AG10803 (cell line): ENCODE measurements at regions not wholly inside any gene's neighbourhood (a gene's known extent, or its start where the extent isn't known, plus 50 kb on each side); places are given as distances from the start of the nearest gene placed in this dataset.

Source experiments
- DNase-seq: peaks from one replicate; pipeline ENCODE4 v3.0.0; 2010; ENCODE audit warnings: low read depth
- H3K4me3 ChIP-seq: 2 replicates; pipeline ENCODE4 v1.5.1; 2011; ENCODE audit warnings: mild to moderate bottlenecking, low read length, control low read depth
- TF ChIP-seq, protein P1 (sequence below): conservative IDR thresholded peaks from 2 replicates; pipeline ENCODE4 v1.5.1; 2011; ENCODE audit warnings: mild to moderate bottlenecking, low read length, control low read depth, inconsistent platforms

DNA sequence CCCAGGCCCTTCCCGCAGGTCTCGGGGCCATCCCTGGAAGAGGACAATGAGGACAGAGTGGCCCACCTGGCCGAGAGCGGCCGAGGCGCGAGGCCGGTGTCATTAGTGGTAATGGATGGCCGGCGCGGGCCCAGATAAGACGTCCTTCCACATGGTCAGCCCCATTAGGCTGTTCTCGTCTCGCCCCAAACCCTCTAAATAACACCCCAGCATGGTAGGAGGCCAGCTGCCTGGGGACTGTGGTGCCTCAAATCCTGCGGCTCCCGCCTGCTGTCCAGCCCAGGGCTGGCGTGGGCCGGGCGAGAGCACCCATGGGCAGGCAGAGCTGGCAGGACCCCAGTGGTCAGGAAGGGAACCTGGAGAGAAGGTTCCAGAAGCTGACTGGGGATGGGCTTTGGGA is 121.7 kb downstream of the FAM53A start:
- DNase-seq, result no peak
- no peak overlapping the region for H3K4me3 ChIP-seq
- TF ChIP-seq, protein P1, sequence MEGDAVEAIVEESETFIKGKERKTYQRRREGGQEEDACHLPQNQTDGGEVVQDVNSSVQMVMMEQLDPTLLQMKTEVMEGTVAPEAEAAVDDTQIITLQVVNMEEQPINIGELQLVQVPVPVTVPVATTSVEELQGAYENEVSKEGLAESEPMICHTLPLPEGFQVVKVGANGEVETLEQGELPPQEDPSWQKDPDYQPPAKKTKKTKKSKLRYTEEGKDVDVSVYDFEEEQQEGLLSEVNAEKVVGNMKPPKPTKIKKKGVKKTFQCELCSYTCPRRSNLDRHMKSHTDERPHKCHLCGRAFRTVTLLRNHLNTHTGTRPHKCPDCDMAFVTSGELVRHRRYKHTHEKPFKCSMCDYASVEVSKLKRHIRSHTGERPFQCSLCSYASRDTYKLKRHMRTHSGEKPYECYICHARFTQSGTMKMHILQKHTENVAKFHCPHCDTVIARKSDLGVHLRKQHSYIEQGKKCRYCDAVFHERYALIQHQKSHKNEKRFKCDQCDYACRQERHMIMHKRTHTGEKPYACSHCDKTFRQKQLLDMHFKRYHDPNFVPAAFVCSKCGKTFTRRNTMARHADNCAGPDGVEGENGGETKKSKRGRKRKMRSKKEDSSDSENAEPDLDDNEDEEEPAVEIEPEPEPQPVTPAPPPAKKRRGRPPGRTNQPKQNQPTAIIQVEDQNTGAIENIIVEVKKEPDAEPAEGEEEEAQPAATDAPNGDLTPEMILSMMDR, result no peak

DNA sequence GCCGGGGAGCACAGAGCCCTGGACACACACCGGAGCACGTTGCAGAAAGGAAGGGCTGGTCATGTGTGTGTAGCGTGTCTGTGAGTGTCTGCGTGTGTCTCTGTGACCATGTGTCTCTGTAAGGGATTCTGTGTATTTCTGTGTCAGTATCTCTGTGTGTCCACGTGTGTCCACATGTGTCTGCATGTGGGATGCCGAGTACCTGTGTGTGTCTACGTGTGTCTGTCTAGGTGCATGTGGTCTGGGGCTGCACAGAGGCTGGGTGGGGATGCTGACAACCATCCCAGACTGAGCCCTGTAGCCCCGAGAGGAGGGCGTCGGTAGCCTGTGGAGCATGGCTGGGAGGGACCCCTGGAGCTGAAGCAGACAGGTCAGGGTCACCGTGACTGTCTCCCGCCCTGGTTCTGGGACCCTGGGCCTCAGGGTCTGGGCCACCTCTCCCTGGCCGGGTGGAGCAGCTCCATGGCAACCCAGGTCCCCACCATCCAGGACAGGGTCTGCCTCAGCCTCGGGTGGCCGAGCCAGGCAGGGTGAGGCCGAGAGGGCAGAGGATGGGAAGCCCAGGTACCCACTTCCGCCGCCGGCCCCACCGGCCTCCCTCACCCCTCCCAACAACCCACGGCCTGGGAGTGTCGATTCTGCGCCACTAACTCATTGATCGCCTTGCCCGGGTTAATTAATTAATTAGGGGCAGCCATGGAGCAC is 122.7 kb downstream of the FAM53A start:
- DNase-seq, result no peak
- TF ChIP-seq, protein P1, result no peak
- H3K4me3 ChIP-seq, result no peak overlapping the region

DNA sequence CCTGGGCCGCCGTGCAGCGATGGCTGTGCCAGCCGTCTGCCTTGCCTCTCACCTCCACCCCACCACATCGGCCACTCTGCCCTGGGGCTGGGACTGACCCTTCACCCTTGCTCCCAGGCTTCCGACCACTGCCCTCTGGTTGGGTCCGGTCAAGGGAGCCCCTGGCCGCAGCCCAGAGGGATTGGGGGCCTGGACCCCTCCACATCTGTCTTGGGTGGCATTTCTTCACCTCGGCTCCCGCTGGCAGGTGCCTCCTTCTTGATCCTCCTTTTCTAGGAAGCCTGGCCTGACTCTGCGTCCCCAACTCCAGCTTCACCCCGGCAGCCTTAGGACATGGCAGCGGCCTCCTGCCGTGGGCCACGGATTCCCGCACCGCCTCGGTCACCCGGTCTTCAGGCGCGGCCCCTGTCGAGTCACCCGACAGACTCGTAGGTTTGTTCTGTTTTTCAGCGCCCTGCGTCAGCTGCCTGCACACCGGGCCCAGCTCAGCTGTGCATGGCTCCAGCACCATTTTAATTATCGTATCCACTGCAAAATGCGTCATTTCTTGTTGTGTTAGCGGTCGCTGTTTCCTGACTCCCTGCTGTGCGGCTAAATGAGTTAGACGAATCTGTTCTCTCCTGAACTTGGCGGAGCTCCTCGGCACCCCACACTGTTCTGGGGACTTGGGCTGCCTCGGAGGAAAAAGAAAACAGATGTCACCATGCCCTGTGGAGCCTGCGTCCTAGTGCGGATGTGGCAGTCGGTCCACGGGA is 124.0 kb downstream of the FAM53A start:
- DNase-seq, result no peak
- H3K4me3 ChIP-seq, result no peak overlapping the region
- TF ChIP-seq, protein P1, result no peak

DNA sequence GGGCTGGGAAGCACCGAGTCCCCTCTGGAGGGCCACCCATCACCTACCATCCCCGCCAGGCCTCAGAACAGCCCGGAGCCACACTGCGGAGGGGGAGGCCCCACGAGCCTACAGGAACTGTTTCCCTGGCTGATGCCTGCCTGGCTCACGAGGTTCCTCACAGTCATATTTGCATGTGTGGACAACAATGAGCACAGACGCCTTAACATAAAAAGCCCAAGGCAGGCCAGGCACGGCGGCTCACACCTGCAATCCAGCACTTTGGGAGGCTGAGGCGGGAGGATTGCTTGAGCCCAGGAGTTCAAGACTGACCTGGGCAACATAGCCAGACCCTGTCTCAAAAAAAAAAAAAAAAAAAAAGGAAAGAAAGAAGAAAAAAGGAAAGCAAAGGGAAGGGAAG is 125.9 kb downstream of the FAM53A start:
- no peak for DNase-seq
- TF ChIP-seq, protein P1, result no peak
- H3K4me3 ChIP-seq, result no peak overlapping the region

DNA sequence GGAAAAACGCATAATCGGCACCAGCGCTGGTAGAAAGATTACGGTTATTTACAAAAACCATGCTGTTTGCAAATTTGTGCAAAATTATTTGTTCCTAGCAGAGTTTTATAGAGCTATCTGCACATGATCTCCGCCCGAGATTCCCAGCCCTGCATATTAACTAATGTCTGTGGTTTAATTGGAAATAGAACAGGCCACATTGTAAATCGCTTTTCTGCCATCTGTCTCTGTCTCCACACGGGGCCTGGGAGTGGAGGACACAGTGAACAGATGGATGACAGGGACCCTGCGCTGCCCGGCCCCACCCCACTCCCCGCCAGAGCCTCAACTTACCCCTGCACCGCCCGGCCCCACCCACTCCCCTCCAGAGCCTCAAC is 126.9 kb downstream of the FAM53A start:
- TF ChIP-seq, protein P1, result no peak
- DNase-seq, result no peak

DNA sequence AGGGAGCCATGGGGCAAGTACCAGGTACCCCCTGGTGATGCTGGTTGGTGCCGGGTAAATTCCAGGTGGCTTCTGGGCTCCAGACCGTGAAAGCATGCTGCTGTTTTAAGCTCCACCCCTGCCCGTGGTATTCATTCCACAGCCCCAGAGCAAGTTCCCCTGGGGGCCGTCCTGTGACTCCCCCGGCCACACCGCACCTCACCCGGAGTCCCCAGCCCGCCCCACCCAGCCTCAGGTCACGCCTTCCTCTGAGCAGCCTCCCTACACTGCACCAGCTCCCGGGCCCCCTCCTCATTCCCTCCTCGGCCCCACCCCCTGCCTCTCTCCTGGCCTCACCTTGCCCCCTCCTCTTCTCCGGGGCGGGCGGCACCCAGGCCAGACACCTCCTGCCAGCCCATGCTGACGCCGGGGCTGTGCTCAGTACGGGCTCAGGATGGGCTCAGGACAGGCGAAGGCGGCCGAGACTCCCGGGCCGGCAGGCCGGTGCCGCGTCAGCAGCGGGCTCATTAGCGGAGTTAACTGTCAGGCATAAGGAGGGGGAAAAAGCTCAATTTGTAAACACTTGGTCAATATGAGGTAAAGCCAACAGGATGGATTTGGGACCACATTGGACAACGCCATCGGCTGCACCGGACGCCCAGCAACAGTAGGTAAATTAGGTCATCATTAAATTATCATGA is 127.4 kb downstream of the FAM53A start:
- no peak overlapping the region for H3K4me3 ChIP-seq
- TF ChIP-seq, protein P1, result no peak
- no peak for DNase-seq

More for the DNA sequence above, 126.9 kb downstream of the FAM53A start:
- no peak overlapping the region for H3K4me3 ChIP-seq

DNA sequence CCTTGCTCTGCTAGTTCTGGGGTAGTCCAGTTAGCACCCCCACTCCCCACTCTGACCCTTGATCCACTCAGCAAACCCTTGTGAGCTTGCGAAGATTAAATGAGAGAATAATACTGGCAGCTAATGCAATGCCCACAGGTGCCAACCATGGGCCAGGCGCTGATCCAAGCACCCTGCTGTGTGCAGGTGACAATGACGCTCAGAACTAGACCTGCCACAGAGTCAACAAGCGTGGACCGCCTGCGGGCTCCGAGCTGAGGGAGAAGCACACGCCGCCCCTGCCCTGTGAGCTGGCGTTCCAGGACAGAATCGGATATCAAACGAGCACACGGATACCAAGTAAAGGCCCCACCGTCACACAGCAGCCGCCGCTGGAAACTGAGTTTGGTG is 129.2 kb downstream of the FAM53A start:
- DNase-seq, result no peak
- TF ChIP-seq, protein P1, result no peak
- no peak overlapping the region for H3K4me3 ChIP-seq
